H1 (cell line): ENCODE measurements at regions not wholly inside any gene's neighbourhood (a gene's known extent, or its start where the extent isn't known, plus 50 kb on each side); places are given as distances from the start of the nearest gene placed in this dataset.

ENCODE experiments used
- ATF3 ChIP-seq: IDR thresholded peaks from 2 replicates; pipeline ENCODE4 v1.6.1; 2011; ENCODE audit warnings: low read depth, mild to moderate bottlenecking, low read length; ENCODE audit not compliant: insufficient read depth
- BACH1 ChIP-seq: IDR thresholded peaks from 2 replicates; pipeline ENCODE4 v1.6.1; 2012; ENCODE audit warnings: low read length, improper control_type of control experiment
- CBX5 ChIP-seq: fragments of 300-800, 300-1000 bp; sonication (generic); IDR thresholded peaks from 2 replicates; pipeline ENCODE4 v1.7.1; 2016; ENCODE audit warnings: antibody characterized with exemption, low read length, low read depth
- CEBPB ChIP-seq: IDR thresholded peaks from 2 replicates; pipeline ENCODE4 v1.6.1; 2012; ENCODE audit warnings: low read depth, low read length
- CTCF ChIP-seq, 3 experiments: IDR thresholded peaks; 1 replicate in 2 of 3; 2 replicates in 1 of 3; pipeline versions ENCODE4 v1.5.1 to v1.6.1; 2011; ENCODE audit warnings: low read length in 3 of 3, mild to moderate bottlenecking in 3 of 3, inconsistent platforms in 2 of 3, low read depth in 1 of 3, moderate library complexity in 1 of 3; ENCODE audit not compliant: insufficient read depth in 1 of 3; ENCODE audit errors: control extremely low read depth in 1 of 3
- KDM4A ChIP-seq: IDR thresholded peaks from one replicate; pipeline ENCODE4 v1.7.1; 2012; ENCODE audit warnings: low read depth, mild to moderate bottlenecking, moderate library complexity, low read length, inconsistent platforms; ENCODE audit not compliant: severe bottlenecking
- SIRT6 ChIP-seq: IDR thresholded peaks from one replicate; pipeline ENCODE4 v1.7.1; 2012; ENCODE audit warnings: low read length, inconsistent platforms

DNA sequence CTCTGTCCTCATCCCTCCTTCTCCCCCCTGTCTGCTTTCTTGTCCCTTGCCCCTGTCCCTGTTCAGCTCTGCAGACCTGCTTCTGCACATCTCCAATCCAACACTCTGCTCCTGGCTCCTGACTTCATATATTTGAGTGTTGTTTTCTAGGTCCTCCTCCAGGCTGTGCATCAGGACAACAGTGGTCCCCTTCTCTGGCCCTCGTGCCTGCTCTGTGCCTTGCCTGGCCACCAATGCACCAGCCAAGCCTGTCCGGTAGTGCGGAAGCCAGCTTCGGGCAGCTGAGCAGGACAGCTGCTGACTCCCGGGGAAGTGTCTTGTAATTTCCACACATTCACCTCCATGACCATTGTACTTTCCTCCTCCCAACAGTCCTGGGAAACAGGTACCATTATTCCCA lies 203.4 kb upstream of the RAB4A start (continued):
- TF ChIP-seq ATF3 (no peak), CEBPB (no peak), SIRT6 (no peak), KDM4A (no peak), CTCF (IDR thresholded peaks at IDR 0.05; ENCODE audit: control extremely low read depth in 1 of 3, insufficient read depth in 1 of 3, low read depth in 1 of 3, low read length in 3 of 3) (no peak), CBX5 (no peak), BACH1 (no peak)
